ENCODE measurements at regions not wholly inside any gene's neighbourhood (a gene's known extent, or its start where the extent isn't known, plus 50 kb on each side); places are given as distances from the start of the nearest gene placed in this dataset.

- DNase-seq = peak; percentile 43
These were observed 84.2 kb downstream of the CEBPB start for GRCh38 chr20:50274570-50275430.

- DNase-seq = peak; percentile 27
These were observed 85.8 kb downstream of the CEBPB start for GRCh38 chr20:50276119-50277063.

GRCh38 chr20:50277064-50277415 is 86.4 kb downstream of the CEBPB start:
- no peak for DNase-seq

- no peak for DNase-seq
These were observed 87.1 kb downstream of the CEBPB start for GRCh38 chr20:50277460-50278376.

GRCh38 chr20:50278377-50278683 is 87.7 kb downstream of the CEBPB start:
- DNase-seq = no peak

GRCh38 chr20:50278684-50279531 is 88.3 kb downstream of the CEBPB start:
- DNase-seq = no peak

GRCh38 chr20:50279988-50280850 is 89.6 kb downstream of the CEBPB start:
- DNase-seq = no peak

GRCh38 chr20:50280851-50281655 is 90.4 kb downstream of the CEBPB start:
- DNase-seq = no peak

GRCh38 chr20:50281831-50282591 is 91.4 kb downstream of the CEBPB start:
- no peak for DNase-seq

GRCh38 chr20:50282592-50283241 is 92.1 kb downstream of the CEBPB start:
- DNase-seq = no peak

GRCh38 chr20:50283370-50283769 is 92.7 kb downstream of the CEBPB start:
- no peak for DNase-seq

GRCh38 chr20:50283922-50284810 is 93.5 kb downstream of the CEBPB start:
- DNase-seq = peak; percentile 19

- DNase-seq = no peak
These were observed 94.3 kb downstream of the CEBPB start for GRCh38 chr20:50284811-50285375.

GRCh38 chr20:50285376-50286173 is 94.9 kb downstream of the CEBPB start:
- DNase-seq = no peak

GRCh38 chr20:50286174-50286511 is 95.5 kb downstream of the CEBPB start:
- DNase-seq = no peak

- no peak for DNase-seq
These were observed 96.0 kb downstream of the CEBPB start for GRCh38 chr20:50286609-50287008.

GRCh38 chr20:50287512-50287911 is 96.9 kb downstream of the CEBPB start:
- no peak for DNase-seq

Data from CD4-positive, alpha-beta T cell treated with Interleukin-17A for 1 hour (primary cell).